ENCODE measurements at regions not wholly inside any gene's neighbourhood (a gene's known extent, or its start where the extent isn't known, plus 50 kb on each side); places are given as distances from the start of the nearest gene placed in this dataset.

- no peak for DNase-seq (ENCODE audit: low spot score in 2 of 2)
Observed at GRCh38 chr14:101707068-101707842, 54.3 kb upstream of the PPP2R5C start.

GRCh38 chr14:101707863-101708620 lies 53.5 kb upstream of the PPP2R5C start:
- Histone ChIP-seq H3K4me3 (no peak overlapping the region), H3K36me3 (no peaks in the 10 kb centered on the region), H3K4me1 (peaks cover 27% of the 10 kb centered on the region), H3K27me3 (no peaks in the 10 kb centered on the region), H3K9me3 (no peaks in the 10 kb centered on the region), H3K27ac (no peak overlapping the region)
- 82% methylated on average over 6 of the region's 12 CpGs for WGBS
- TF ChIP-seq POLR2AphosphoS5 (IDR thresholded peaks at IDR 0.05) (no peak), EP300 (IDR thresholded peaks at IDR 0.05) (no peak), POLR2A (IDR thresholded peaks at IDR 0.05) (no peak), CTCF (IDR thresholded peaks at IDR 0.05) (no peak)
- DNase-seq (ENCODE audit: low spot score in 2 of 2): peak in 1 of 2 donors; percentile 50

More at GRCh38 chr14:101707068-101707842, 54.3 kb upstream of the PPP2R5C start:
- no peak overlapping the region for H3K4me3 ChIP-seq
- peak overlapping the region; percentile 82 for H3K27ac ChIP-seq
- H3K27me3 ChIP-seq: no peaks in the 10 kb centered on the region
- peak in 1 of 3 donors; percentile 49 for TF ChIP-seq POLR2AphosphoS5 (IDR thresholded peaks at IDR 0.05)
- TF ChIP-seq CTCF (IDR thresholded peaks at IDR 0.05): peak; percentile 75 to 89
- no peak for TF ChIP-seq POLR2A (IDR thresholded peaks at IDR 0.05)
- no peak for TF ChIP-seq EP300 (IDR thresholded peaks at IDR 0.05)
- H3K4me1 ChIP-seq: peaks cover 27% of the 10 kb centered on the region
- no peaks in the 10 kb centered on the region for H3K9me3 ChIP-seq
- H3K36me3 ChIP-seq: no peaks in the 10 kb centered on the region
- WGBS: 4% methylated on average over 9 of the region's 18 CpGs

GRCh38 chr14:101708853-101709532 lies 52.5 kb upstream of the PPP2R5C start:
- Histone ChIP-seq H3K27me3 (no peaks in the 10 kb centered on the region), H3K4me3 (no peak overlapping the region), H3K4me1 (peaks cover 27% of the 10 kb centered on the region), H3K9me3 (no peaks in the 10 kb centered on the region), H3K27ac (no peak overlapping the region), H3K36me3 (no peaks in the 10 kb centered on the region)
- peak; percentile 25 to 70 for DNase-seq (ENCODE audit: low spot score in 2 of 2)
- 82% methylated on average over 18 of the region's 18 CpGs for WGBS
- TF ChIP-seq POLR2A (IDR thresholded peaks at IDR 0.05) (no peak), POLR2AphosphoS5 (IDR thresholded peaks at IDR 0.05) (no peak), CTCF (IDR thresholded peaks at IDR 0.05) (no peak), EP300 (IDR thresholded peaks at IDR 0.05) (no peak)

- Histone ChIP-seq H3K36me3 (no peaks in the 10 kb centered on the region), H3K9me3 (no peaks in the 10 kb centered on the region), H3K27me3 (no peaks in the 10 kb centered on the region), H3K27ac (no peak overlapping the region), H3K4me3 (no peak overlapping the region), H3K4me1 (peaks cover 27% of the 10 kb centered on the region)
- 85% methylated on average over 11 of the region's 11 CpGs for WGBS
- TF ChIP-seq CTCF (IDR thresholded peaks at IDR 0.05) (no peak), POLR2A (IDR thresholded peaks at IDR 0.05) (no peak), POLR2AphosphoS5 (IDR thresholded peaks at IDR 0.05) (no peak), EP300 (IDR thresholded peaks at IDR 0.05) (no peak)
- DNase-seq (ENCODE audit: low spot score in 2 of 2): peak; percentile 55 to 57
Observed at GRCh38 chr14:101709533-101709881, 52.0 kb upstream of the PPP2R5C start.

All from suprapubic skin (tissue), 4 donors.